ENCODE measurements at regions not wholly inside any gene's neighbourhood (a gene's known extent, or its start where the extent isn't known, plus 50 kb on each side); places are given as distances from the start of the nearest gene placed in this dataset.
"Not testable (repeated sequence)": the region's sequence is repeated elsewhere in the genome, so short reads cannot be mapped to it uniquely, and the experiment has no call there.

- Histone ChIP-seq H3K36me3 (replicated peaks in 1 of 2; ENCODE audit: insufficient read depth in 1 of 2, low read depth in 2 of 2) (no peaks in the 10 kb centered on the region), H3K27ac (no peak overlapping the region), H3K27me3 (no peaks in the 10 kb centered on the region), H3K4me1 (no peaks in the 10 kb centered on the region), H3K9me3 (peaks cover 0 to 12% (median 0%) of the 10 kb centered on the region in 3 donors), H3K4me3 (no peak overlapping the region)
- TF ChIP-seq POLR2A (IDR thresholded peaks at IDR 0.05) = no peak
- TF ChIP-seq, protein P1, sequence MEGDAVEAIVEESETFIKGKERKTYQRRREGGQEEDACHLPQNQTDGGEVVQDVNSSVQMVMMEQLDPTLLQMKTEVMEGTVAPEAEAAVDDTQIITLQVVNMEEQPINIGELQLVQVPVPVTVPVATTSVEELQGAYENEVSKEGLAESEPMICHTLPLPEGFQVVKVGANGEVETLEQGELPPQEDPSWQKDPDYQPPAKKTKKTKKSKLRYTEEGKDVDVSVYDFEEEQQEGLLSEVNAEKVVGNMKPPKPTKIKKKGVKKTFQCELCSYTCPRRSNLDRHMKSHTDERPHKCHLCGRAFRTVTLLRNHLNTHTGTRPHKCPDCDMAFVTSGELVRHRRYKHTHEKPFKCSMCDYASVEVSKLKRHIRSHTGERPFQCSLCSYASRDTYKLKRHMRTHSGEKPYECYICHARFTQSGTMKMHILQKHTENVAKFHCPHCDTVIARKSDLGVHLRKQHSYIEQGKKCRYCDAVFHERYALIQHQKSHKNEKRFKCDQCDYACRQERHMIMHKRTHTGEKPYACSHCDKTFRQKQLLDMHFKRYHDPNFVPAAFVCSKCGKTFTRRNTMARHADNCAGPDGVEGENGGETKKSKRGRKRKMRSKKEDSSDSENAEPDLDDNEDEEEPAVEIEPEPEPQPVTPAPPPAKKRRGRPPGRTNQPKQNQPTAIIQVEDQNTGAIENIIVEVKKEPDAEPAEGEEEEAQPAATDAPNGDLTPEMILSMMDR (IDR thresholded peaks at IDR 0.05) = no peak
- intact Hi-C loops (cut with DNase I) = no loop called here
- no peak for ATAC-seq
- DNase-seq = no peak
- WGBS, 2 donors = 89 to 97% methylated on average over 3 of the region's 3 CpGs
Measured at GRCh38 chr20:47915495-47915894, 130.2 kb upstream of the SULF2 start.

- Histone ChIP-seq H3K27ac (no peak overlapping the region), H3K4me1 (no peaks in the 10 kb centered on the region), H3K9me3 (peaks cover 0 to 12% (median 0%) of the 10 kb centered on the region in 3 donors), H3K4me3 (no peak overlapping the region), H3K36me3 (replicated peaks in 1 of 2; ENCODE audit: insufficient read depth in 1 of 2, low read depth in 2 of 2) (no peaks in the 10 kb centered on the region), H3K27me3 (no peaks in the 10 kb centered on the region)
- intact Hi-C loops (cut with DNase I) = no loop called here
- 13 to 16% methylated on average over 1 of the region's 1 CpG for WGBS, 2 donors
- TF ChIP-seq POLR2A (IDR thresholded peaks at IDR 0.05) = no peak
- TF ChIP-seq, protein P1 (IDR thresholded peaks at IDR 0.05) = no peak
- DNase-seq (no peak), ATAC-seq (no peak)
Measured at GRCh38 chr20:47914792-47915191, 129.5 kb upstream of the SULF2 start.

DNA sequence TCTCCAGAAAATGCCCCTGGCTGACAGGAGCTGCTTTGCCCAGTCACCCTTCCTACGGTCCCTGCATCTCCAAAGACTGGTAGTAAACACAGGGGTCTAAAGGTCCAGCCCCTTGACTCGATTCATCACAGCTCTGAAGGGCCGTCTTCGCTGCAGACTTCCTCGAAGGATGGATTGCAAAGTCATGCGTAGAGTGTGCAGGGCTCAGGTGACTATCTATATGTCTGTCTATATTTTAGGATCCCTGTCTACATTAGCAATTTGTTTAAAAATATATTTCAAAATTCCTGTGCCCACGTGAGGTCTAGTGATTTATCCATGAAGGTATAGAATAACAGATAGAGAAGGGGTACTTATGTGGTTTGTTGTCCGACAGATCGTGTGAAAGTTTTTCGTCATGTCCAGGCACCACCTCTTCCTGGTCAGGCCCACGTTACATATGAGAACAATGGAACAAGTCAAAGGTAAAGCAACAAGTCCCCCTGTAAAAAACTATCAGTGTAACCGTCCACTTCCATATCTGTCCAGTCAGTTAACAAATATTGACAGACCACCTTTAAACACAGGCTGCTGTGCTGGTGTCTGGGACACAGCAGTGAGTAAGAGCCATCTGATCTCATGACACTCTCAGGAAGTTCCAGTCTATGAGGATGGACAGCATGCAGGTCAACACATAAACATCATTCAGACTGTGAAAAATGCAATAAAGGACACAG is 127.7 kb upstream of the SULF2 start:
- intact Hi-C loops (cut with DNase I) = not testable (repeated sequence)

GRCh38 chr20:47912165-47912564 is 126.9 kb upstream of the SULF2 start:
- H3K27me3 ChIP-seq; H3K4me1 ChIP-seq; intact Hi-C loops (cut with DNase I); H3K27ac ChIP-seq; H3K9me3 ChIP-seq; ATAC-seq; H3K36me3 ChIP-seq (replicated peaks in 1 of 2; ENCODE audit: insufficient read depth in 1 of 2, low read depth in 2 of 2); DNase-seq; H3K4me3 ChIP-seq: not testable (repeated sequence)
- WGBS, 2 donors = 35 to 44% methylated on average over 6 to 8 of the region's 8 CpGs

More for the DNA sequence above, 127.7 kb upstream of the SULF2 start:
- H3K27me3 ChIP-seq; H3K9me3 ChIP-seq; ATAC-seq; H3K4me3 ChIP-seq; DNase-seq; H3K27ac ChIP-seq; H3K4me1 ChIP-seq; H3K36me3 ChIP-seq (replicated peaks in 1 of 2; ENCODE audit: insufficient read depth in 1 of 2, low read depth in 2 of 2): not testable (repeated sequence)
- 54 to 62% methylated on average over 11 to 12 of the region's 12 CpGs for WGBS, 2 donors

DNA sequence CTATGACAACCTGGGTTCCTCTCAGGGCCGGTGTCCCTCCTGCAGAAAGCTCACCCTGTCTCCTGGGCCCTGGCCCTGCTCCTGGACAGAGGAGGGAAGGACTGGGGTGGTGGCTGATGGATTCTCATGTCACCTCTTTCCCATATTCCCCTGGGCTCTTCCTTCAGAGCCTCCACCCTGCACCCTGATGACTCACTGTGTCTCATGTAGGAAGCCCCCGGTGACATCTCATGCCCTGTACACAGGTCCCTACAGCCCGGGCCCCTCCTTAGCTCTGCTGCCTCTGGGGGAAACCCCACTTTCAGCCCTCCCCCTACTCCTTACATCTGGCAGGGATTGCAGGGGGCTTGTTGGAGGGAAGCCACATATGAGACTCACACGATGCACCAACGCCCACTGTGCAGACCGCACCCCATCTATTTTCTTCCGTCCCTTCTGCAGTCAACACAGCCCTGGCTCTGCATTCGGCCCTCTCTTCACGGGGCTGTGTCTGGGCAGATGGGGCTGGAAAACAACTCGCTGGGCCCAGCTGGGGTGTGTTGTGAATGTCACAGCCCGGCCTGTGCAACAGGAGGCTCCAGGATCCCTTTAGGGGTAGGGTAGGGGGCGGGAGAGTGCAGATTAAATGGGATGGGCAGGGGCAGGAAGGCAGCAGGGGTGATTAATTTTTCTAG is 124.6 kb upstream of the SULF2 start:
- DNase-seq; intact Hi-C loops (cut with DNase I): not testable (repeated sequence)

DNA sequence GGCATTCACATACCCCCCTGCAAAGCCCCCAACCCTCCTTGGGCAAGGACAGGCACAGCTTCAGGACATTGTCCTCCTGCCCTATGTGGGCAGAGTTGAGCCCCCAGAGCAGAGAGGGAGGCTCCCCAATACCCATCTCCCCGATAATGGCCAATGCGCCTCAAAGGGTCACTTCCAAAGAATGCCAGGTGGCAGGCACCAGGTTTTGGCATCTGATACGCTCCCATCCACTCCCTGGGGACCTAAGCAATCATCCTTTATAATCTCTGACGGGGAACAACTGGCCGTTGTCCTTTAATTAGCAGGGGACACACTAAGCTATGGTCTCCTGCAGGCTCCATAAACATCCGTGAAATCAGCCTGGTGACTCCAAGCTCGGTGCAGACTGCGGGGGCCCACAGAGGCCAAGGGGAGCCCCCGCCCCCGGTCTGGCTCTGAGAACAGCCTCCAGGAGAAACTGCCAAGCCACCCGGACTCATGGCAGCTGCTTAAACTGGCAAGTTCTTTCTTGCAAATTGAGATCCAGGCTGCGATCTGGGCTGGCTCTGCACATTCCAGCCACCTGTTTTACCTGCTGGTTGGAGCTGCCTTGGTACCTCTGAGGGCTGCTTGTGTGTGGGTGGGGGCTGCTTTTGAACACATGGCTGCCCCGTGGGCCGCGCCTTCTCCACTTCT is 123.2 kb upstream of the SULF2 start:
- 30 to 77% methylated on average over 5 to 15 of the region's 15 CpGs for WGBS, 2 donors
- intact Hi-C loops (cut with DNase I); H3K27ac ChIP-seq; H3K27me3 ChIP-seq; H3K36me3 ChIP-seq (replicated peaks in 1 of 2; ENCODE audit: insufficient read depth in 1 of 2, low read depth in 2 of 2); ATAC-seq; H3K4me1 ChIP-seq; H3K9me3 ChIP-seq; H3K4me3 ChIP-seq; DNase-seq: not testable (repeated sequence)

More for the DNA sequence above, 124.6 kb upstream of the SULF2 start:
- 62 to 68% methylated on average over 11 of the region's 12 CpGs for WGBS, 2 donors
- not testable (repeated sequence) for H3K36me3 ChIP-seq (replicated peaks in 1 of 2; ENCODE audit: insufficient read depth in 1 of 2, low read depth in 2 of 2); H3K4me3 ChIP-seq; H3K4me1 ChIP-seq; H3K27me3 ChIP-seq; H3K27ac ChIP-seq; ATAC-seq; H3K9me3 ChIP-seq

DNA sequence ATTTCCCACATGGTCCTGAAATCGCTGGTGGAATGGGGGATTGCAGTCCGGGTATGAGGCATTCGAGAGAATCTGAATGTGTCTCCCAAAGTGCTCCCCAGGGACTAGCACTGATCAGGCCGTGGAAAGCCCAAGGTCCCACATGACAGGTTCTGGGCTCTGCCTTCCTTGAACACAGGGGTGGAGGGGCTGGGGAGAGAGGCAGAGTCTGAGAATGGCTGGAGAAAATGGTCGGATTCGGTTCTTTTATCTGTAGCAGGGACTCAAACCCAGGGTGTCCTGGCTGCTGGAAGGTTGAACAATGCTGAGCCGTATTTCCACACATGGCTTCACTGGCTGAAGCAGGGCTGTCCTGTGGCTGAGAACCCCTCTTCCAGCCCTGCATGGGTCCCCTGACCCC is 122.7 kb upstream of the SULF2 start:
- H3K36me3 ChIP-seq (replicated peaks in 1 of 2; ENCODE audit: insufficient read depth in 1 of 2, low read depth in 2 of 2); intact Hi-C loops (cut with DNase I); H3K4me3 ChIP-seq; H3K27me3 ChIP-seq; ATAC-seq; H3K9me3 ChIP-seq; DNase-seq; H3K27ac ChIP-seq; H3K4me1 ChIP-seq: not testable (repeated sequence)
- 36 to 41% methylated on average over 7 of the region's 7 CpGs for WGBS, 2 donors

Measured in body of pancreas (tissue), 4 donors.